Neural progenitor cell (in vitro differentiated cells): ENCODE measurements at regions not wholly inside any gene's neighbourhood (a gene's known extent, or its start where the extent isn't known, plus 50 kb on each side); places are given as distances from the start of the nearest gene placed in this dataset.

Experiments
- DNase-seq: peaks from one replicate; pipeline ENCODE4 v3.0.0-alpha.2; 2016; ENCODE audit warnings: low spot score
- H2AFZ ChIP-seq: fragments of 200-600 bp; sonication (generic); replicated peaks from 2 replicates; pipeline ENCODE4 v1.6.1; 2016; ENCODE audit warnings: antibody characterized with exemption
- H3F3A ChIP-seq: fragments of 200-600 bp; sonication (generic); 2 replicates; pipeline ENCODE4 v1.6.1; 2016; ENCODE audit warnings: antibody characterized with exemption, low read depth
- H3K27ac ChIP-seq: fragments of 200-600 bp; sonication (generic); 2 replicates; pipeline ENCODE4 v1.5.1; 2016; ENCODE audit warnings: mild to moderate bottlenecking
- H3K27me3 ChIP-seq: fragments of 200-600 bp; sonication (generic); 2 replicates; pipeline ENCODE4 v1.6.1; 2016; ENCODE audit warnings: mild to moderate bottlenecking, moderate library complexity
- H3K36me3 ChIP-seq: fragments of 200-600 bp; sonication (generic); 2 replicates; pipeline ENCODE4 v1.5.1; 2016
- H3K4me1 ChIP-seq: fragments of 200-600 bp; sonication (generic); 2 replicates; pipeline ENCODE4 v1.6.1; 2016; ENCODE audit warnings: mixed run types
- H3K4me2 ChIP-seq: fragments of 200-600 bp; sonication (generic); 2 replicates; pipeline ENCODE4 v1.6.1; 2016
- H3K4me3 ChIP-seq: fragments of 200-600 bp; sonication (generic); 2 replicates; pipeline ENCODE4 v1.5.1; 2016
- H3K79me2 ChIP-seq: fragments of 200-600 bp; sonication (generic); 2 replicates; pipeline ENCODE4 v1.6.1; 2016; ENCODE audit warnings: low read depth
- H3K9ac ChIP-seq: fragments of 200-600 bp; sonication (generic); 2 replicates; pipeline ENCODE4 v1.6.1; 2016
- H3K9me3 ChIP-seq: fragments of 200-600 bp; sonication (generic); 2 replicates; pipeline ENCODE4 v1.5.1; 2016; ENCODE audit warnings: low read depth
- H4K20me1 ChIP-seq: fragments of 200-600 bp; sonication (generic); 2 replicates; pipeline ENCODE4 v1.6.1; 2016; ENCODE audit warnings: low read depth
- H3K27ac Mint-ChIP-seq: 3 replicates; pipeline ENCODE4 v1.8.0; 2021; ENCODE audit warnings: mixed read lengths
- H3K27me3 Mint-ChIP-seq: 2 replicates; pipeline ENCODE4 v1.8.0; 2022; ENCODE audit warnings: low read depth, mild to moderate bottlenecking, inconsistent platforms, moderate library complexity, mixed read lengths; ENCODE audit not compliant: insufficient read depth
- H3K36me3 Mint-ChIP-seq: 3 replicates; pipeline ENCODE4 v1.8.0; 2021; ENCODE audit warnings: mixed read lengths
- H3K4me1 Mint-ChIP-seq: 3 replicates; pipeline ENCODE4 v1.8.0; 2021; ENCODE audit warnings: mixed read lengths
- H3K4me3 Mint-ChIP-seq: 3 replicates; pipeline ENCODE4 v1.8.0; 2021; ENCODE audit warnings: mild to moderate bottlenecking, moderate library complexity, mixed read lengths
- H3K9me3 Mint-ChIP-seq: 3 replicates; pipeline ENCODE4 v1.8.0; 2020; ENCODE audit warnings: mixed read lengths
- CTCF ChIP-seq: fragments of 200-600 bp; sonication (generic); IDR thresholded peaks from 2 replicates; pipeline ENCODE4 v1.5.1; 2017; ENCODE audit warnings: antibody characterized with exemption, mild to moderate bottlenecking
- EZH2 ChIP-seq: fragments of 200-600 bp; sonication (generic); IDR thresholded peaks from 2 replicates; pipeline ENCODE4 v1.6.1; 2017; ENCODE audit warnings: antibody characterized with exemption, mild to moderate bottlenecking, moderate library complexity
- EZH2phosphoT487 ChIP-seq: fragments of 200-600 bp; sonication (generic); IDR thresholded peaks from 2 replicates; pipeline ENCODE4 v1.6.1; 2017; ENCODE audit warnings: antibody characterized with exemption

DNA sequence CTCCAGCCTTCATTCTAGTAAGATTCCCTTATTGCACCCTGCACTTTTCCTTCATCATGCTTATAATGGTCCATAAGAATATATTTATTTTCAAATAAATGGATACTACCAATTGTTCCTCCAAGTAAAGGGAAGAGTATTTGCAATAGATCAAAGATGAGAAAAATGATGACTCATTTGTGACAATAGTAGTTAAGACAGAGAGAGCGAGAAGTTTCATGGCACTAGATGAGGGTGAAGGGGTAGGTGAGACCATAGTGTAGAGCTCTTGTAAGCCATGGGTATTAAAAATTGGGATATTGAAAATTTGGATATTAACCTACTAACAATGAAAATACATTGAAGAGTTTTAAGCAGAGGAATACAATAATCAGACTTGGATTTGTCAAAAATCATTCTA is 404.6 kb downstream of the EFNA5 start:
- no peak overlapping the region for H3K4me2 ChIP-seq
- H4K20me1 ChIP-seq, result no peaks in the 10 kb centered on the region
- DNase-seq, result no peak
- peaks cover under 1% of the 10 kb centered on the region for H3K9me3 Mint-ChIP-seq
- no peak overlapping the region for H3K27ac ChIP-seq
- H3K9me3 ChIP-seq, result no peaks in the 10 kb centered on the region
- H3K4me1 Mint-ChIP-seq, result peaks cover 3% of the 10 kb centered on the region
- H2AFZ ChIP-seq, result no peak overlapping the region
- no peaks in the 10 kb centered on the region for H3K36me3 ChIP-seq
- H3F3A ChIP-seq, result no peaks in the 10 kb centered on the region
- peaks cover 5% of the 10 kb centered on the region for H3K4me1 ChIP-seq
- H3K36me3 Mint-ChIP-seq, result no peaks in the 10 kb centered on the region
- no peak overlapping the region for H3K9ac ChIP-seq
- H3K4me3 Mint-ChIP-seq, result no peak overlapping the region
- H3K27ac Mint-ChIP-seq, result no peak overlapping the region
- TF ChIP-seq EZH2, result no peak
- no peak for TF ChIP-seq EZH2phosphoT487
- TF ChIP-seq CTCF, result no peak
- H3K79me2 ChIP-seq, result no peaks in the 10 kb centered on the region
- H3K27me3 ChIP-seq, result no peaks in the 10 kb centered on the region
- H3K27me3 Mint-ChIP-seq, result no peaks in the 10 kb centered on the region
- H3K4me3 ChIP-seq, result no peak overlapping the region

DNA sequence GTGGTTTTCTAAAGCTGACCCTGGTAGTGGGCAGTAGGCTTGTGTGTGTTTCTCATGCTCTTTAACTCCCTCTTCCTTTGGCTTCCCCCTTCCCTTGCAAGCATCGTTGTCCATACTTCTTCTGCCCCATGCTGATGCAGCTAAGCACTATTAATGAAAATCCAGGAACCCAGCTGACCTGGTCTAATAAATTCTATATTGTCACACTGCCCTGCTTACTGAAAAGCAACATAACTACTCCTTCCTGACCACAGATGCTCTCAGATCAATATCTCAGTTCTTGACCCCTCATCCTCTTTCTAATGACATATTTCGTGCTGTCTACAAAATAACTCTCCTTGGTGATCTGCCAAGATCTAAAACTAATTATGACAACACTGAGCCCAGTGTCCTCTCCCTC is 405.5 kb downstream of the EFNA5 start:
- H3K4me2 ChIP-seq, result no peak overlapping the region
- H3K27ac Mint-ChIP-seq, result no peak overlapping the region
- no peak overlapping the region for H2AFZ ChIP-seq
- H3K36me3 ChIP-seq, result no peaks in the 10 kb centered on the region
- TF ChIP-seq CTCF, result no peak
- no peak for TF ChIP-seq EZH2
- no peak for TF ChIP-seq EZH2phosphoT487
- no peaks in the 10 kb centered on the region for H3K36me3 Mint-ChIP-seq
- no peaks in the 10 kb centered on the region for H3K9me3 ChIP-seq
- no peaks in the 10 kb centered on the region for H4K20me1 ChIP-seq
- H3K4me1 Mint-ChIP-seq, result no peaks in the 10 kb centered on the region
- no peak overlapping the region for H3K4me3 Mint-ChIP-seq
- H3K4me3 ChIP-seq, result no peak overlapping the region
- no peaks in the 10 kb centered on the region for H3F3A ChIP-seq
- H3K27ac ChIP-seq, result no peak overlapping the region
- no peak overlapping the region for H3K9ac ChIP-seq
- H3K27me3 ChIP-seq, result no peaks in the 10 kb centered on the region
- H3K27me3 Mint-ChIP-seq, result no peaks in the 10 kb centered on the region
- H3K79me2 ChIP-seq, result no peaks in the 10 kb centered on the region
- DNase-seq, result no peak
- H3K9me3 Mint-ChIP-seq, result peaks cover 5% of the 10 kb centered on the region
- no peaks in the 10 kb centered on the region for H3K4me1 ChIP-seq

DNA sequence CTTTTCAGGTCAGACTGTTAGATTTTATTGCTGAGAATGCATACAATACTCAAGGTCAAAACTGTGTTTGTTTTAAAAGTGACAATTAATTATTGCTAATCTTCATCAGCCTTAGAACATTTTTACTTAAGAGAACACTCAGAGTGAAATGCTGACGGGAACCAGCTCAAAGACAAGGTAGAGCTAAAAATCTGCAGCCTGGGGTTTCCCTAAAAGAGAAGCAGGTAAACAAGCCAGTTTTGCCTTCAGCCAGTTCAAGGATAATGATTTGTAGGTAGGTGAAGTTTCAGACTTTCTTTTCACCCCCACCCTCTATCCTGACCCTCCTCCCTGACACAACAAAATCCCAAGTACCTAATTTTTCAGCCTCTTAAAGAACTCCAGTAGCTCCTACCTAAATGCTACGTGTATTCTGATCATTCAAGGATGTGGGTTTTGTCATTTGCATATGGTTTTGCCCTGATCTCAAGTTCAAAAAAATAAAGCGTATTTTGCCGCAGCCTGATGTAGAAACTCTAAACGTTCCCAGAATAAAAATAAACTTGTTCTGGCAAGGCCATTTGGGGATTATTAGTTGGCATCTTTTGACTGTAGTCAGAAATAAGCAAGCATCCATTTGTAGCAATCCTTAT is 407.2 kb downstream of the EFNA5 start:
- Histone ChIP-seq H3K27ac (no peak overlapping the region), H3K36me3 (no peaks in the 10 kb centered on the region), H4K20me1 (no peaks in the 10 kb centered on the region), H3K4me2 (no peak overlapping the region), H3K79me2 (no peaks in the 10 kb centered on the region), H3K4me1 (no peaks in the 10 kb centered on the region), H3K9ac (no peak overlapping the region), H3F3A (no peaks in the 10 kb centered on the region), H3K27me3 (no peaks in the 10 kb centered on the region), H2AFZ (no peak overlapping the region), H3K9me3 (no peaks in the 10 kb centered on the region), H3K4me3 (no peak overlapping the region)
- H3K9me3 Mint-ChIP-seq, result peaks cover 9% of the 10 kb centered on the region
- H3K27ac Mint-ChIP-seq, result no peak overlapping the region
- no peaks in the 10 kb centered on the region for H3K36me3 Mint-ChIP-seq
- no peaks in the 10 kb centered on the region for H3K27me3 Mint-ChIP-seq
- no peak for DNase-seq
- H3K4me1 Mint-ChIP-seq, result no peaks in the 10 kb centered on the region
- TF ChIP-seq CTCF (no peak), EZH2 (no peak), EZH2phosphoT487 (no peak)
- no peak overlapping the region for H3K4me3 Mint-ChIP-seq
